Urothelium cell line (cell line): ENCODE measurements at regions not wholly inside any gene's neighbourhood (a gene's known extent, or its start where the extent isn't known, plus 50 kb on each side); places are given as distances from the start of the nearest gene placed in this dataset.
"Not testable (repeated sequence)": the region's sequence is repeated elsewhere in the genome, so short reads cannot be mapped to it uniquely, and the experiment has no call there.

Experiments
- DNase-seq: peaks from one replicate; pipeline ENCODE4 v3.0.0; 2011; ENCODE audit warnings: low spot score, mixed read lengths
- FAIRE-seq: peaks from 2 replicates; lab custom pipeline; 2011; peaks lifted over from hg19 to GRCh38; lab: Jason Lieb, UNC

GRCh38 chr18:70559446-70559845 lies 270.6 kb downstream of the SOCS6 start:
- no peak for DNase-seq
- no peak for FAIRE-seq

- FAIRE-seq (no peak), DNase-seq (no peak)
Measured at GRCh38 chr18:70558371-70558770, 269.5 kb downstream of the SOCS6 start.

- FAIRE-seq (no peak), DNase-seq (no peak)
Measured at GRCh38 chr18:70554854-70555445, 266.1 kb downstream of the SOCS6 start.

- no peak for DNase-seq
- FAIRE-seq, result no peak
Measured at GRCh38 chr18:70553936-70554260, 265.1 kb downstream of the SOCS6 start.

- no peak for FAIRE-seq
- DNase-seq, result no peak
Measured at GRCh38 chr18:70553245-70553935, 264.5 kb downstream of the SOCS6 start.

GRCh38 chr18:70536370-70537062 lies 247.7 kb downstream of the SOCS6 start:
- DNase-seq (no peak), FAIRE-seq (no peak)

GRCh38 chr18:70535041-70535440 lies 246.2 kb downstream of the SOCS6 start:
- DNase-seq (no peak), FAIRE-seq (no peak)

GRCh38 chr18:70525322-70525721 lies 236.5 kb downstream of the SOCS6 start:
- FAIRE-seq, DNase-seq: not testable (repeated sequence)

GRCh38 chr18:70523792-70524182 lies 234.9 kb downstream of the SOCS6 start:
- no peak for FAIRE-seq

GRCh38 chr18:70523035-70523791 lies 234.4 kb downstream of the SOCS6 start:
- FAIRE-seq, result no peak
- no peak for DNase-seq

More at GRCh38 chr18:70523792-70524182, 234.9 kb downstream of the SOCS6 start:
- no peak for DNase-seq

GRCh38 chr18:70522183-70522680 lies 233.4 kb downstream of the SOCS6 start:
- FAIRE-seq, result no peak
- no peak for DNase-seq

- FAIRE-seq (no peak), DNase-seq (no peak)
Measured at GRCh38 chr18:70520867-70521266, 232.0 kb downstream of the SOCS6 start.

GRCh38 chr18:70513502-70514171 lies 224.8 kb downstream of the SOCS6 start:
- DNase-seq, result no peak
- no peak for FAIRE-seq

- FAIRE-seq, result no peak
- DNase-seq, result no peak
Measured at GRCh38 chr18:70507970-70508369, 219.1 kb downstream of the SOCS6 start.

- DNase-seq, result no peak
- FAIRE-seq, result no peak
Measured at GRCh38 chr18:70506511-70506910, 217.7 kb downstream of the SOCS6 start.

GRCh38 chr18:70503060-70503459 lies 214.2 kb downstream of the SOCS6 start:
- no peak for FAIRE-seq
- DNase-seq, result no peak

- no peak for FAIRE-seq
- DNase-seq, result no peak
Measured at GRCh38 chr18:70501358-70501757, 212.5 kb downstream of the SOCS6 start.

- FAIRE-seq (no peak), DNase-seq (no peak)
Measured at GRCh38 chr18:70500748-70501147, 211.9 kb downstream of the SOCS6 start.

GRCh38 chr18:70499218-70499691 lies 210.4 kb downstream of the SOCS6 start:
- no peak for FAIRE-seq
- DNase-seq, result peak; percentile 4
